ENCODE measurements at regions not wholly inside any gene's neighbourhood (a gene's known extent, or its start where the extent isn't known, plus 50 kb on each side); places are given as distances from the start of the nearest gene placed in this dataset.

- TF ChIP-seq CTCF (IDR thresholded peaks at IDR 0.05): no peak
- TF ChIP-seq EP300 (IDR thresholded peaks at IDR 0.05): no peak
- TF ChIP-seq POLR2A (IDR thresholded peaks at IDR 0.05): no peak
Measured at GRCh38 chr1:72670902-72671301, 388.6 kb upstream of the NEGR1 start.

Data from ovary (tissue), 3 donors.